Activated effector memory CD4-positive, alpha-beta T cell treated with anti-CD3 and anti-CD28 coated beads, Interleukin-2, amount 50 U/mL, for 16 hours (primary cell): ENCODE measurements at regions not wholly inside any gene's neighbourhood (a gene's known extent, or its start where the extent isn't known, plus 50 kb on each side); places are given as distances from the start of the nearest gene placed in this dataset.
"Not testable (repeated sequence)": the region's sequence is repeated elsewhere in the genome, so short reads cannot be mapped to it uniquely, and the experiment has no call there.

Experiments
- DNase-seq: peaks from one replicate; pipeline ENCODE4 v3.0.0-alpha.2; 2020

DNA sequence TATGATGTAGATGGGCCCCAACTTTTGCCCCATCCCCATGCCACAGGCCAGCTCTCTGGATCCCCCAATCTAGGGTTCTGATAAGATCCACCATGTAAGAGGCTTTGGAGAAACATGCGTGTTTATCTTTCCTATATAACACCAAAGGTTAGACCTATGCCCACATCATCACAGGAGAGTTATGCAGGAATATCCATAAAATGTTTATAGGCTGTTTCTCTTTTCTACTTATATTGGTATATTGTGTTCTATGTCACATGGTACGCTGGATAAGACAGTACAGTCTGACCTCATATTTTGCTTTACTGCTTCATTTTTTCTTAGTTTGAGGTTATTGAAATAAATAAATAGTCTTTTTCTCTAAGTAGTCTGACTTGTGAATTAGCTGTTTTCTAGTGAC is 1013.9 kb upstream of the GYPC start:
- no peak for DNase-seq

- DNase-seq = no peak
These were observed 1012.8 kb upstream of the GYPC start for GRCh38 chr2:125643128-125643527.

DNA sequence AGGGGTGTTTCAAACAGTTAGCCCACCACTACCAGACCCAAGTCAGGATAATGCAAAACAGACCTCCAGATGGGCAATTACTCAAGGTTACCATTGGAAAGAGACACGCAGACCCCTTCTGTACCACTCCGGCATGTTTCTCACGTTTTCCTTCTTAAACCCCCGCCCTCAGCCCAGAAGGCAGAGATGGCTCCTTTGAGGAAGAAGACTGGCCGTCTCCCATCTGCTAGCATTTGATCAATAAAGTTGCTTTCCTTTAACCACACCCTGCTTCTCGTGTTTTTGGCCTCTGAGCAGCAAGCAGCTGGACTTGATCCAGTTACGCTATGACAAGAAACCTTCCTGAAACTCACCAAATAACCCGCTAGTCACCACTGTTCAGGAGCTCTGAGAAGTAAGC is 1012.4 kb upstream of the GYPC start:
- DNase-seq = no peak

- DNase-seq = no peak
These were observed 1011.7 kb upstream of the GYPC start for GRCh38 chr2:125644257-125644656.

DNA sequence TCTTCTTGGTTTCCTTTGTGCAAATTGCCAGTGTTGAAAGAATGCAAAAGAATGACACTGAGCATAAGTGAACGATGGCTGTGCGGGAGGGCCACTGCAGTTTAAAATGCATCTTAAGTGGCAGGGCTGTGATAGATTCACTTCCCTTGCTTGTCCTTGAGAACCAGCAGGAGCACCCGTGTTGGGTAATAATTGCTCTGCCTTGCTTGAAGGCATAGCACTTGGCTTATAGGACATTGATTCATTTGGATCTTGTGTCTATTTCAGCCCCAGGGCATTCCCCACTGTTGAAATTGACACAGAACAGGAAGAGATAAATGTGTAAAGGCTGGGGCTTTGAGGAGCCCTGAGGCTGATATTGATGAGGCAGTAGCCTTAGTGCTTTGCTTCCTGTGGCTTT is 1003.7 kb upstream of the GYPC start:
- no peak for DNase-seq

DNA sequence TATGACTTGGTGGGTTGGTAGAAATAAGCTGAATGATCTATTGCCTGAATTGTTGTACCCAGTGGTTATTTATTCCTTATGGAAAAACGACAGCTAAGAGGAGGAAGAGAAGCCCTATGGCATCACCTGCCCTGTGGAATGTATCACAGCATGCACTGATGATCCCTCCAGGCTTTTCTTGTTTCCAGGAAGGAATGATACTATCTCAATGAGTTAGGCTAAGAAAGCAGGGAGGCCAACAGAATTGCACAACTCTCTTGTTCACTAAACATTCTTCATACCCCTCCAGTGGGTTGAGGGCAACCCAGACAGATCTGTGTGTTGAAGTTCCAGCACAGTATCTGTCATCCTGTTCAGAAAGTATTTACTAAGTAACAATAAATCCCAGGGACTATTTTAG is 1001.7 kb upstream of the GYPC start:
- DNase-seq = no peak

DNA sequence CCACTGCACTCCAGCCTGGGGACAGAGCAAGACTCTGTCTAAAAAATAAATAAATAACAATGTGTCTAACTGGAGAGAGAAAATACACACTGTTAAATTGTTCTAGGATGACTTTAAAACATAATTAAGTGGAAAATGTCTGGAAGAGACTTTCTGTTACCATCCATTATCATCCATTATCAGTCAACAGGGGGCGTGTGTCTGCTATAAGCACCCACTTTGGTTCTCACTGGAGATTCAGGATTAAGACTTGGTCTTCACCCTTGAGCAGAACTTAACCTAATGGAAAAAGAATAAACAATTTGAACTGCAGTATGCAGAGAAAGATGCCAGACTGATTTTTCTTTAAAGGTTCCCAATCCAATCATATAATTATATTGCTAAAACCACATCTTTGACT is 999.8 kb upstream of the GYPC start:
- DNase-seq = no peak

DNA sequence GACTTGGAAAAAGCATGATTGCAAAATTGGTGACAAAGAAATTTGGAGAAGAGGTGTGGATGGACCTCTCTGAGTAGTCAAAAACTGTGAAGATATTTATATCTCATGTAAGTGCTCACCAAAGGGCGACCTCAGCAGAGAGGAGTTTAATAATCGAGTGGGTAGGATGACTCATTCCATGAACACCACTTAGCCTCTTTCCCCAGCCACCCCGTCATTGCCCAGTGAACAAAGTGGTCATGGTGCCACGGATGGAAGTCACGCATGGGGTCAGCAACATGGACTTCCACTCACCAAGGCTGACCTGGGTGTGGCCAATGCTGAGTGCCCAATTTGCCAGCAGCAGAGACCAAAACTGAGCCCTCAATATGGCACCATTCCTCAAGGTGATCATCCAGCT is 997.4 kb upstream of the GYPC start:
- no peak for DNase-seq

GRCh38 chr2:125660369-125660768 is 995.6 kb upstream of the GYPC start:
- DNase-seq = not testable (repeated sequence)

GRCh38 chr2:125667630-125668029 is 988.3 kb upstream of the GYPC start:
- no peak for DNase-seq

GRCh38 chr2:125679903-125680302 is 976.1 kb upstream of the GYPC start:
- DNase-seq = no peak

DNA sequence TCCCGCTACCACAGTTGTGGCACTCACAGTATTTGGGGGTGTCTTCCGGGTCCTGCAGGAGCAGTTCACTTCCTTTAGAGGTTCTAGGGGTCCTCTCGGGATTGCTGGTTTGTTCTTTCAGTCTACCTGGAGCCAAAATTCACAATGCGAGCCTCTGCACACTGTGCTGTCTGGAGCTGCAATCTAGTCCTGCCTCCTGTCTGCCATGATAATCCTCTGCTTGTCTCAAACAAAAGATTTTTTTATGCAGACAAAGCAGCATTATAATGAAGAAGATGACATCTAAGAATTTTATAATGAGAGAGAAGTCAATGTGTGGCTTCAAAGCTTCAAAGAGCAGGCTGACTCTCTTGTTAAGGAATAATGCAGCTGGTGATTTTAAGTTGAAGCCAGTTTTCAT is 975.1 kb upstream of the GYPC start:
- DNase-seq = no peak

DNA sequence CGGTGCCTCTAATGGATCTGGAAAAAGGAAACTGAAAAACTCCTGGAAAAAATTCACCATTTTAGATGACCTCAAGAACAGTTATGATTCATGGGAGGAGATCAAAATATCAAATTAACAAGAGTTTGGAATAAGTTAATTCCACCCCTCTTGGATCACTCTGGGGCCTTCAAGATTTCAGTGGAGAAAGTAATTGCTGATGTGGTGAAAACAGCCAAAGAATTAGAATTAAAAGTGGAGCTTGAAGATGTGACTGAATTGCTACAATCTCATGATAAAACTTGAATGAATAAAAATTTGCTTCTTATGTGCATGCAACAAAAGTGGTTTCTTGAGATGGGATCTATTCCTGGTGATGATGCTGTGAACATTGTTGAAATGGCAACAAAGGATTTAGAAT is 974.4 kb upstream of the GYPC start:
- DNase-seq = no peak

DNA sequence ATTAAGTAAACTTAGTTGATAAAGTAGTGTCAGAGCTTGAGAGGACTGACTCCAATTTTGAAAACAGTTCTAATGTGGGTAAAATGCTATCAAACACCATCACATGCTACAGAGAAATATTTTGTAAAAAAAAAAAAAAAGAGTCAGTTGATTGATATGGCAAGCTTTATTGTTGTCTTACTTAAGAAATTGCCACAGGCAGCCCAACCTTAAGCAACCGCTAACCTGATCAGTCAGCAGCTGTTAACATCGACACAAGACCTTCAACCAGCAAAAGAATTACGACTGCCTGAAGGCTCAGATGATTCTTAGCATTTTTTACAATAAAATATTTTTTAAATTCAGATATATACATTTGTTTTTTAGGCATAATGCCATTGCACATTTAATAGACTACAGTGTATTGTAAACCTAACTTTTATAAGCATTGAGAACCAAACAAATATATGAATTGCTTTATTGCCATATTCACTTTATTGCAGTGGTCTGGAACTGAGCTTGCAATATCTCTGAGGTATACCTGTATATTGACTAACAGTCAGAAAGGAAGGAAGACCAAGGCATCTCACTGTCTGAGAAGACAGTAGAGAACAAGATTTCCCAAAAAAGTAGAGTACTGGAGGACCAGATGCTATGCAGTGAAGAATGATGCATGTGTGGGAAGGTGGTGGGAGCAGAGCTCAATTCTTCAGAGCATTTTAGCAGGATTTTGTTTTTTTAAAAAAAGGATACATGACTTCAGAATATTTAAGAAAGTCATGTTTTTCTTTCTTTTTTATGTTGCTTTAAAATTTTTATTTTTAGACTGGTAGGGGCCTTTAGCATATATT is 973.8 kb upstream of the GYPC start:
- DNase-seq = no peak

GRCh38 chr2:125684256-125684655 is 971.7 kb upstream of the GYPC start:
- DNase-seq = no peak

GRCh38 chr2:125684932-125685331 is 971.0 kb upstream of the GYPC start:
- no peak for DNase-seq

DNA sequence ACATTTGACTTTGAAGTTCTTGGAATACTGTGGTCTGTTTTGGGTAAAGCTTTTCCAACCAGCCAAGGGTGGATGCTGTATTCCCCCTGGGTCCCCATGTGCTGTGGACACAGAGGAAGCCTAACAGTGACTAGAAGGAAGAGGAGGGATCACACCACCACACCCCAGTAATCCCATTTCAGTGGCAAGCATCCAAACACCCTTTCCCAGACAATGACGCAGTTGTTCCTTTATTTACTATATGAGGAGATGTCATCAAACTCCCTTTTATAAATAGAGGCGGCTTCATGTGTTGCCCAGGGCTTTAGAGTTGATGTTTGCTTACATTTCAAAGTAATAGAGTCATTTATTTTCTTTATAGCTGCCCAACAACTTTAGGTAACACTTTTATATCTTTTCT is 959.4 kb upstream of the GYPC start:
- DNase-seq = no peak

DNA sequence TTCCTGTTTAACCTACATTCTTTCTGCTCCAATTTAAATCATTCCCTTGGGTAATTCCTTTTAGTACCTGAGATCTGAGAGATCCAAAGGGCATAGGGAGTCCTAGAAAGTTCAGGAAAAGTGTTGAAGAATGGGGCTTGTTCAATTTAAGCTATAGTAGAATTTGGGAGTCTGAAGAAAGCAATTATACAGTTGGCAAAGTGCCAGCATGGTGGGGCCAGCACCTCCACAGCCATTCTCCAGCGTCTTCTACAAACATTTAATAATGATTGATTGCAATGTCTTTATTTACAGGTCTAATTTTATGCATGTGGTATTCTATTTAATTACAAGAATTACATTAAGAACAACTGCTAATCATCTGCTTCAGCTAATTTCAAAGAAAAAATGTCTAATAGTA is 957.7 kb upstream of the GYPC start:
- DNase-seq = no peak

GRCh38 chr2:125701070-125701469 is 954.9 kb upstream of the GYPC start:
- DNase-seq = no peak

- DNase-seq = no peak
These were observed 948.3 kb upstream of the GYPC start for GRCh38 chr2:125707611-125708010.

DNA sequence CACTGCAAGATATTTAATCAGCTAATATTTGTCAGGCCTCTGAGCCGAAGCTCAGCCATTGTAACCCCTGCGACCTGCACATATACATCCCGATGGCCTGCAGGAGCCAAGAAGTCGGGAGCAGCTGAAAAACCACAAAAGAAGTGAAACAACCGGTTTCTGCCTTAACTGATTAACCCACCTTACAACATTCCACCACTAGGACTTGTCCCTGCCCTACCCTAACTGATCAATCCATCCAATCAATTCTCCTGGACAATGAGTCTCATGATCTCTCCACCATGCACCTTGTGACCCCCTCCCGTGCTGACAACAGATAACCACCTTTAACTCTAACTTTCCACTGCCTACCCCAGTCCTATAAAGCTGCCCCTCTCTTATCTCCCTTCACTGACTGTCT is 945.4 kb upstream of the GYPC start:
- no peak for DNase-seq

DNA sequence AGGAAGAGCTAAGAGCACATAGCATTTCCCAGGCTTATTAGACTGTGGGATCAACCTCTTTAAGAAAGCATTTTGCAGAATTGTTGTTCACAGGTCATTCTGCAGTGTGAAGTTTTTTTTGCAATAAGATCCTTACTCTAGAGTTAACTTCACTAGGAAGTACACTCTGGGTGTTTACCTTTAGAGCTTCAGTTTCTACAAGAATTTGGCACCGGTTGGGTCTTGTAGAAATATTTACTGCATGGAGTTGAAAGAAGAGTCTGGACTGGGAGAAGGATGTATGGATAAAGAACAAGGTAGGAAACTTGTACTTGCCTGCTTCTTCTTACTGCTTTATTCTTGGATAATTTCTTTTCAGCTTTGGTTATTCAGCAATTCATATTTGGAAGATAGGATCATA is 944.9 kb upstream of the GYPC start:
- no peak for DNase-seq

DNA sequence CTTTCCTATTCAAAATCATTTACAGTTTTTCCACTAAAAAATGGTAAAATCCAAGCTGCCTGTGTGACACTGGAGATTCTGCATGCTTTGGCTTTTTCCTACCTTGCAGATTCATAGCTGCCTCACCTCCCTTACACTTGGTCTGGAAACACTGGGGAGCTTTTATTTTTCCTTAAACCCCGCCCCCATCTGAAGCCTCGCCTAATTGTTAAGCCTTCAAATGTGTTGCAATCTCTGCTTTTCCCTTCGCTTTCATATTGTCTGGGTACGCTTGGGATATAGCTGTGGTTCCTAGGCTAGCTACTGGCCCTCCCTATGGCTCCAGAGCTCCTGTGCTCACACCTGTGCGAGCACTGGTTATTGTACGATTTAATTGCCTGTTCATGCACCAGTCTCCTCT is 942.4 kb upstream of the GYPC start:
- no peak for DNase-seq

GRCh38 chr2:125721072-125721721 is 934.8 kb upstream of the GYPC start:
- no peak for DNase-seq

- DNase-seq = no peak
These were observed 925.0 kb upstream of the GYPC start for GRCh38 chr2:125730921-125731320.
